HG03097 (cell line): ENCODE measurements at regions not wholly inside any gene's neighbourhood (a gene's known extent, or its start where the extent isn't known, plus 50 kb on each side); places are given as distances from the start of the nearest gene placed in this dataset.

Experiments used
- ATAC-seq: cut with Tn5 transposase; IDR thresholded peaks from one replicate; pipeline ENCODE4 v1.9.1; 2021; ENCODE audit not compliant: unreplicated experiment, low FRiP score

GRCh38 chr4:85244638-85245037 is 230.3 kb upstream of the ARHGAP24 start:
- no peak for ATAC-seq

GRCh38 chr4:85246055-85246454 is 228.9 kb upstream of the ARHGAP24 start:
- ATAC-seq = no peak

- ATAC-seq = no peak
Measured at GRCh38 chr4:85250852-85251251, 224.1 kb upstream of the ARHGAP24 start.

- ATAC-seq = no peak
Measured at GRCh38 chr4:85257817-85258370, 217.1 kb upstream of the ARHGAP24 start.

GRCh38 chr4:85260064-85260463 is 214.9 kb upstream of the ARHGAP24 start:
- no peak for ATAC-seq

GRCh38 chr4:85265234-85265633 is 209.7 kb upstream of the ARHGAP24 start:
- no peak for ATAC-seq

GRCh38 chr4:85268188-85268587 is 206.8 kb upstream of the ARHGAP24 start:
- no peak for ATAC-seq

GRCh38 chr4:85268961-85269360 is 206.0 kb upstream of the ARHGAP24 start:
- no peak for ATAC-seq

GRCh38 chr4:85274955-85275354 is 200.0 kb upstream of the ARHGAP24 start:
- no peak for ATAC-seq

- ATAC-seq = no peak
Measured at GRCh38 chr4:85280963-85281362, 194.0 kb upstream of the ARHGAP24 start.

GRCh38 chr4:85291226-85291625 is 183.7 kb upstream of the ARHGAP24 start:
- ATAC-seq = no peak

- no peak for ATAC-seq
Measured at GRCh38 chr4:85298037-85298436, 176.9 kb upstream of the ARHGAP24 start.

GRCh38 chr4:85302193-85302736 is 172.7 kb upstream of the ARHGAP24 start:
- ATAC-seq = no peak

GRCh38 chr4:85302756-85303155 is 172.2 kb upstream of the ARHGAP24 start:
- no peak for ATAC-seq

- no peak for ATAC-seq
Measured at GRCh38 chr4:85318415-85318814, 156.5 kb upstream of the ARHGAP24 start.

GRCh38 chr4:85358831-85359230 is 116.1 kb upstream of the ARHGAP24 start:
- no peak for ATAC-seq

- ATAC-seq = no peak
Measured at GRCh38 chr4:85362550-85362949, 112.4 kb upstream of the ARHGAP24 start.

- no peak for ATAC-seq
Measured at GRCh38 chr4:85367815-85368214, 107.1 kb upstream of the ARHGAP24 start.

GRCh38 chr4:85368240-85368639 is 106.7 kb upstream of the ARHGAP24 start:
- no peak for ATAC-seq

GRCh38 chr4:85368932-85369331 is 106.0 kb upstream of the ARHGAP24 start:
- ATAC-seq = no peak

GRCh38 chr4:85369703-85370380 is 105.1 kb upstream of the ARHGAP24 start:
- no peak for ATAC-seq

GRCh38 chr4:85370400-85371032 is 104.4 kb upstream of the ARHGAP24 start:
- ATAC-seq = peak; percentile 82
